Mammary epithelial cell (primary cell): ENCODE measurements at regions not wholly inside any gene's neighbourhood (a gene's known extent, or its start where the extent isn't known, plus 50 kb on each side); places are given as distances from the start of the nearest gene placed in this dataset.

Source experiments
- CTCF ChIP-seq, 2 donors: IDR thresholded peaks in 1 of 2; conservative IDR thresholded peaks in 1 of 2; 2 replicates each; pipeline ENCODE4 v1.5.1; 2011 to 2012; ENCODE audit warnings: inconsistent platforms in 2 of 2, low read length in 2 of 2, mild to moderate bottlenecking in 2 of 2, control low read depth in 1 of 2, low read depth in 1 of 2; ENCODE audit not compliant: insufficient read depth in 1 of 2; ENCODE audit errors: extremely low read depth in 1 of 2
- EZH2 ChIP-seq: IDR thresholded peaks from 2 replicates; pipeline ENCODE4 v1.6.1; 2012; ENCODE audit warnings: low read length, inconsistent platforms, borderline replicate concordance

GRCh38 chr12:28865776-28866175 is 283.3 kb upstream of the FAR2 start:
- TF ChIP-seq CTCF (conservative IDR thresholded peaks at IDR 0.05 in 1 of 2, IDR thresholded peaks at IDR 0.05 in 1 of 2; ENCODE audit: extremely low read depth in 1 of 2, insufficient read depth in 1 of 2, low read depth in 1 of 2, low read length in 2 of 2): no peak
- TF ChIP-seq EZH2: no peak
